ENCODE measurements at regions not wholly inside any gene's neighbourhood (a gene's known extent, or its start where the extent isn't known, plus 50 kb on each side); places are given as distances from the start of the nearest gene placed in this dataset.

DNA sequence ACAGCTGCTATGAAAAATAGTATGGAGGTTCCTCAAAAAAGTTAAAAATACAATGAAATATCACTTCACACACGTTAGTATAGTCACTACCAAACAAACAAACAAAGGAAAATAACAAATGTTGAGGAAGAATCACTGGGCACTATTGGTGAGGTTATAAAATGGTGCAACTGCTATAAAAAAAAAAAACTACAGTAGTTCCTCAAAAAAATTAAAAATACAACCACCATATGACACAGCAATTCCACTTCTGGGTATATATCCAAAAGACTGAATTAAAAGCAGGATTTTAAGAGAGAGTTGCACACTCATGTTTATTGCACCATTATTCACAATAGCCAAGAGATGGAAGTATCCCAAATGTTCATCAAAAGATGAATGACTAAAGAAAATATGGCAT, 80.9 kb upstream of the POU3F3 start:
- TF ChIP-seq, protein P1, sequence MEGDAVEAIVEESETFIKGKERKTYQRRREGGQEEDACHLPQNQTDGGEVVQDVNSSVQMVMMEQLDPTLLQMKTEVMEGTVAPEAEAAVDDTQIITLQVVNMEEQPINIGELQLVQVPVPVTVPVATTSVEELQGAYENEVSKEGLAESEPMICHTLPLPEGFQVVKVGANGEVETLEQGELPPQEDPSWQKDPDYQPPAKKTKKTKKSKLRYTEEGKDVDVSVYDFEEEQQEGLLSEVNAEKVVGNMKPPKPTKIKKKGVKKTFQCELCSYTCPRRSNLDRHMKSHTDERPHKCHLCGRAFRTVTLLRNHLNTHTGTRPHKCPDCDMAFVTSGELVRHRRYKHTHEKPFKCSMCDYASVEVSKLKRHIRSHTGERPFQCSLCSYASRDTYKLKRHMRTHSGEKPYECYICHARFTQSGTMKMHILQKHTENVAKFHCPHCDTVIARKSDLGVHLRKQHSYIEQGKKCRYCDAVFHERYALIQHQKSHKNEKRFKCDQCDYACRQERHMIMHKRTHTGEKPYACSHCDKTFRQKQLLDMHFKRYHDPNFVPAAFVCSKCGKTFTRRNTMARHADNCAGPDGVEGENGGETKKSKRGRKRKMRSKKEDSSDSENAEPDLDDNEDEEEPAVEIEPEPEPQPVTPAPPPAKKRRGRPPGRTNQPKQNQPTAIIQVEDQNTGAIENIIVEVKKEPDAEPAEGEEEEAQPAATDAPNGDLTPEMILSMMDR (IDR thresholded peaks at IDR 0.05; ENCODE audit: low read length), result no peak
- TF ChIP-seq EZH2phosphoT487 (IDR thresholded peaks at IDR 0.05; ENCODE audit: low read length) (no peak), EZH2 (optimal IDR thresholded peaks at IDR 0.05; ENCODE audit: low read depth, low read length) (no peak)

Data from MM.1S (cell line).